Liver (tissue), 8 donors: ENCODE measurements at regions not wholly inside any gene's neighbourhood (a gene's known extent, or its start where the extent isn't known, plus 50 kb on each side); places are given as distances from the start of the nearest gene placed in this dataset.

ENCODE experiments used
- DNase-seq: peaks from one replicate; pipeline ENCODE4 v3.0.0-alpha.2; 2017; ENCODE audit warnings: low spot score
- H3K27ac ChIP-seq, 2 donors: one replicate each; pipeline ENCODE4 v1.7.0; 2013; ENCODE audit warnings: inconsistent platforms in 2 of 2, low read length in 2 of 2, control low read depth in 1 of 2, low read depth in 1 of 2, mild to moderate bottlenecking in 1 of 2
- H3K27me3 ChIP-seq, 4 donors: one replicate each; pipeline versions ENCODE4 v1.6.1 to v1.7.0; 2013; ENCODE audit warnings: low read length in 3 of 4, inconsistent platforms in 1 of 4, mild to moderate bottlenecking in 1 of 4, moderate library complexity in 1 of 4; ENCODE audit not compliant: control insufficient read depth in 4 of 4, insufficient read depth in 4 of 4
- H3K36me3 ChIP-seq, 4 donors: one replicate each; pipeline versions ENCODE4 v1.6.1 to v1.7.0; 2013; ENCODE audit warnings: low read length in 3 of 4, mild to moderate bottlenecking in 3 of 4, low read depth in 1 of 4, moderate library complexity in 1 of 4; ENCODE audit not compliant: control insufficient read depth in 4 of 4, insufficient read depth in 3 of 4
- H3K4me1 ChIP-seq, 4 donors: one replicate each; pipeline versions ENCODE4 v1.6.1 to v1.7.0; 2013; ENCODE audit warnings: low read length in 3 of 4, mild to moderate bottlenecking in 3 of 4, moderate library complexity in 1 of 4; ENCODE audit not compliant: control insufficient read depth in 4 of 4, insufficient read depth in 4 of 4
- H3K4me3 ChIP-seq, 3 donors: one replicate each; pipeline versions ENCODE4 v1.6.1 to v1.7.0; 2013; ENCODE audit warnings: low read length in 3 of 3, control low read depth in 1 of 3, low read depth in 1 of 3, mild to moderate bottlenecking in 1 of 3
- H3K9ac ChIP-seq, 2 donors: one replicate each; pipeline ENCODE4 v1.7.0; 2013; ENCODE audit warnings: low read length in 2 of 2, mild to moderate bottlenecking in 2 of 2, moderate library complexity in 2 of 2, control low read depth in 1 of 2, low read depth in 1 of 2
- H3K9me3 ChIP-seq, 4 donors: one replicate each; pipeline versions ENCODE4 v1.6.1 to v1.7.0; 2013; ENCODE audit warnings: low read length in 3 of 4; ENCODE audit not compliant: control insufficient read depth in 4 of 4
- FOXA2 ChIP-seq: IDR thresholded peaks from 2 replicates; pipeline ENCODE4 v1.6.1; 2016; ENCODE audit warnings: antibody characterized with exemption
- GABPA ChIP-seq, 2 donors: IDR thresholded peaks in 1 of 2; conservative IDR thresholded peaks in 1 of 2; 2 replicates each; pipeline ENCODE4 v1.6.1; 2016; ENCODE audit warnings: antibody characterized with exemption in 2 of 2, mild to moderate bottlenecking in 1 of 2, moderate library complexity in 1 of 2
- HNF4A ChIP-seq, 2 donors: conservative IDR thresholded peaks; 2 replicates each; pipeline ENCODE4 v1.6.1; 2016; ENCODE audit warnings: antibody characterized with exemption in 2 of 2, mild to moderate bottlenecking in 2 of 2
- HNF4G ChIP-seq: IDR thresholded peaks from 2 replicates; pipeline ENCODE4 v1.6.1; 2016; ENCODE audit warnings: antibody characterized with exemption
- JUND ChIP-seq, 2 donors: IDR thresholded peaks; 2 replicates each; pipeline ENCODE4 v1.6.1; 2016; ENCODE audit warnings: antibody characterized with exemption in 2 of 2
- NR2F2 ChIP-seq: IDR thresholded peaks from 2 replicates; pipeline ENCODE4 v1.6.1; 2016; ENCODE audit warnings: antibody characterized with exemption
- RXRA ChIP-seq, 2 donors: IDR thresholded peaks; 2 replicates each; pipeline ENCODE4 v1.6.1; 2017 to 2018; ENCODE audit warnings: antibody characterized with exemption in 2 of 2, mild to moderate bottlenecking in 1 of 2
- SP1 ChIP-seq: IDR thresholded peaks from 2 replicates; pipeline ENCODE4 v1.6.1; 2018; ENCODE audit warnings: antibody characterized with exemption, mild to moderate bottlenecking
- TAF1 ChIP-seq: conservative IDR thresholded peaks from 2 replicates; pipeline ENCODE4 v1.6.1; 2016; ENCODE audit warnings: antibody characterized with exemption, mild to moderate bottlenecking
- YY1 ChIP-seq: IDR thresholded peaks from 2 replicates; pipeline ENCODE4 v1.6.1; 2016; ENCODE audit warnings: antibody characterized with exemption, mild to moderate bottlenecking
- whole genome bisulfite sequencing: extraction: QIAGEN DNeasy Blood & Tissue Kit; methylation state at CpG from one replicate; pipeline ENCODE4 v1.1.7; 2013; 5-methylcytosine and 5-hydroxymethylcytosine counted together
- TF ChIP-seq, protein P1 (sequence below): IDR thresholded peaks from 2 replicates; pipeline ENCODE4 v1.6.1; 2016; ENCODE audit warnings: antibody characterized with exemption, mild to moderate bottlenecking
- TF ChIP-seq, protein P2 (sequence below): IDR thresholded peaks from 2 replicates; pipeline ENCODE4 v1.6.1; 2016; ENCODE audit warnings: antibody characterized with exemption
- TF ChIP-seq, protein P3 (sequence below): IDR thresholded peaks from 2 replicates; pipeline ENCODE4 v1.6.1; 2016; ENCODE audit warnings: antibody characterized with exemption
- TF ChIP-seq, protein P4 (sequence below): fragments of 150-350 bp; IDR thresholded peaks from 2 replicates; pipeline ENCODE4 v1.5.1; 2017; ENCODE audit warnings: improper control_type of control experiment, low read depth, low read length; ENCODE audit not compliant: missing input control
- donor health status: healthy.
- donor health status: healthy.
- donor health status: healthy.
- donor health status: healthy.
- donor health status: healthy.

DNA sequence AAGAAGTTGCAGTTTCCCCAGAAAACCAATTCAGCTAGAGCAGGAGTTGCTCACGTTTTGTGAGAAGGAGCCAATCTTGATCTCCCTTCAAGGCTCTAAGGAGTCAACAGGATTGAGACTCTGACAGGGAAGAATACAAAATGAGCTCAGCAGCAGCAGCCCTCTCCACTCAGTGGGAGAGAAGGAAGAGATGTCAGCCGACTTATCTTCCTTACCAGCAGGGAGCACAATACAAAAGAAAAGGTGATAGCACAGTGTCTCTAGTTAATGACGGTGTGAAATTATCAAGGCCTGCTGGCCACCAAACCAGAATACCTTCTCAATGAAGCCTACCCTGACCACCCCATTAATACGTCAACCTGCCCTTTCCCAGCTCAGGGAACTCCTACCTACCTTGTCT is 223.6 kb upstream of the TMPO start:
- Histone ChIP-seq H3K9me3 (no peaks in the 10 kb centered on the region), H3K4me3 (no peak overlapping the region), H3K36me3 (no peaks in the 10 kb centered on the region), H3K27me3 (peaks cover 0 to 4% (median 2%) of the 10 kb centered on the region in 4 donors), H3K9ac (no peak overlapping the region), H3K4me1 (no peaks in the 10 kb centered on the region), H3K27ac (no peak overlapping the region)
- TF ChIP-seq, protein P1, sequence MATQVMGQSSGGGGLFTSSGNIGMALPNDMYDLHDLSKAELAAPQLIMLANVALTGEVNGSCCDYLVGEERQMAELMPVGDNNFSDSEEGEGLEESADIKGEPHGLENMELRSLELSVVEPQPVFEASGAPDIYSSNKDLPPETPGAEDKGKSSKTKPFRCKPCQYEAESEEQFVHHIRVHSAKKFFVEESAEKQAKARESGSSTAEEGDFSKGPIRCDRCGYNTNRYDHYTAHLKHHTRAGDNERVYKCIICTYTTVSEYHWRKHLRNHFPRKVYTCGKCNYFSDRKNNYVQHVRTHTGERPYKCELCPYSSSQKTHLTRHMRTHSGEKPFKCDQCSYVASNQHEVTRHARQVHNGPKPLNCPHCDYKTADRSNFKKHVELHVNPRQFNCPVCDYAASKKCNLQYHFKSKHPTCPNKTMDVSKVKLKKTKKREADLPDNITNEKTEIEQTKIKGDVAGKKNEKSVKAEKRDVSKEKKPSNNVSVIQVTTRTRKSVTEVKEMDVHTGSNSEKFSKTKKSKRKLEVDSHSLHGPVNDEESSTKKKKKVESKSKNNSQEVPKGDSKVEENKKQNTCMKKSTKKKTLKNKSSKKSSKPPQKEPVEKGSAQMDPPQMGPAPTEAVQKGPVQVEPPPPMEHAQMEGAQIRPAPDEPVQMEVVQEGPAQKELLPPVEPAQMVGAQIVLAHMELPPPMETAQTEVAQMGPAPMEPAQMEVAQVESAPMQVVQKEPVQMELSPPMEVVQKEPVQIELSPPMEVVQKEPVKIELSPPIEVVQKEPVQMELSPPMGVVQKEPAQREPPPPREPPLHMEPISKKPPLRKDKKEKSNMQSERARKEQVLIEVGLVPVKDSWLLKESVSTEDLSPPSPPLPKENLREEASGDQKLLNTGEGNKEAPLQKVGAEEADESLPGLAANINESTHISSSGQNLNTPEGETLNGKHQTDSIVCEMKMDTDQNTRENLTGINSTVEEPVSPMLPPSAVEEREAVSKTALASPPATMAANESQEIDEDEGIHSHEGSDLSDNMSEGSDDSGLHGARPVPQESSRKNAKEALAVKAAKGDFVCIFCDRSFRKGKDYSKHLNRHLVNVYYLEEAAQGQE: no peak
- TF ChIP-seq RXRA (IDR thresholded peaks at IDR 0.05): no peak
- TF ChIP-seq YY1: no peak
- no peak for TF ChIP-seq TAF1
- TF ChIP-seq GABPA (IDR thresholded peaks at IDR 0.05 in 1 of 2, conservative IDR thresholded peaks at IDR 0.05 in 1 of 2): no peak
- no peak for TF ChIP-seq JUND (IDR thresholded peaks at IDR 0.05)
- TF ChIP-seq, protein P2, sequence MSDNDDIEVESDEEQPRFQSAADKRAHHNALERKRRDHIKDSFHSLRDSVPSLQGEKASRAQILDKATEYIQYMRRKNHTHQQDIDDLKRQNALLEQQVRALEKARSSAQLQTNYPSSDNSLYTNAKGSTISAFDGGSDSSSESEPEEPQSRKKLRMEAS: no peak
- TF ChIP-seq, protein P3, sequence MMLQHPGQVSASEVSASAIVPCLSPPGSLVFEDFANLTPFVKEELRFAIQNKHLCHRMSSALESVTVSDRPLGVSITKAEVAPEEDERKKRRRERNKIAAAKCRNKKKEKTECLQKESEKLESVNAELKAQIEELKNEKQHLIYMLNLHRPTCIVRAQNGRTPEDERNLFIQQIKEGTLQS: no peak
- TF ChIP-seq SP1: no peak
- TF ChIP-seq HNF4A (conservative IDR thresholded peaks at IDR 0.05): no peak
- WGBS: 10% methylated on average over 4 of the region's 4 CpGs
- DNase-seq: no peak

DNA sequence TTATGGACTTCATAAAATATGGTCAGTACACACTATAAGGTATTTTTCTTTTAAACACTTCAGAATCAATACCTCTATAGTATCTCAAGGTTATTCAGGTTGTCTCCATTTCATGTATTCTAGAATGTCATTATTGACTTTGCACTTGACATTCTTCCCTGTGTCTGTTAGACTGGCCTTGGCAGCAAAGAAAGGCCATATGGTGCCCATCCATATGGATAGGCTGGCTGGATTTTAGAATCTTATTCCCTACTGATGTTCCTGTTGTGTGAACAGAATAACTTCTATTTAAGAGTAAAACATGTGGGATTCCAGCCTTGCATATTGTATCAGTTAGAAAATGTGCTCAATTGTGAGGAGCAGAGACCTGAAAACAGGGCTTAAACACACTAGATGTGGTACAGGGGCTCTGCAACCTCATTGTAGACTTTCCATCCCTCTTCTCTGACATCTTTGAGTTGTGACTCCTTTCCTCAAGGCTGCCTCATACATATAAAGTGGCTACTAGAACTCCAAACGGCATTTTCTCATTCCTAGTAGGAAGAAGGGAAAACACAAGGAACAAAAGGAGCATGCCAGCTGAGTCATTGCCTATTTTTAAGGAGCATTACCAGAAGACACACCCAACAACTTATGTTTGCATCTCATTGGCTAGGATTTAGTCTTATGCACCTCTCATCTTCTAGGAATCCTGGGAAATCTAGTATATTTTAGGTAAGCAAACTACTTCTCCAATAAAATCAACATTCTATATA is 221.2 kb upstream of the TMPO start:
- H3K4me1 ChIP-seq: no peaks in the 10 kb centered on the region
- no peak overlapping the region for H3K4me3 ChIP-seq
- 39% methylated on average over 1 of the region's 1 CpG for WGBS
- no peak overlapping the region for H3K9ac ChIP-seq
- peaks cover 0 to 3% (median 0%) of the 10 kb centered on the region in 4 donors for H3K9me3 ChIP-seq
- H3K27ac ChIP-seq: no peak overlapping the region
- no peaks in the 10 kb centered on the region for H3K36me3 ChIP-seq
- TF ChIP-seq, protein P1: no peak
- TF ChIP-seq NR2F2: no peak
- TF ChIP-seq JUND (IDR thresholded peaks at IDR 0.05): no peak
- TF ChIP-seq, protein P4, sequence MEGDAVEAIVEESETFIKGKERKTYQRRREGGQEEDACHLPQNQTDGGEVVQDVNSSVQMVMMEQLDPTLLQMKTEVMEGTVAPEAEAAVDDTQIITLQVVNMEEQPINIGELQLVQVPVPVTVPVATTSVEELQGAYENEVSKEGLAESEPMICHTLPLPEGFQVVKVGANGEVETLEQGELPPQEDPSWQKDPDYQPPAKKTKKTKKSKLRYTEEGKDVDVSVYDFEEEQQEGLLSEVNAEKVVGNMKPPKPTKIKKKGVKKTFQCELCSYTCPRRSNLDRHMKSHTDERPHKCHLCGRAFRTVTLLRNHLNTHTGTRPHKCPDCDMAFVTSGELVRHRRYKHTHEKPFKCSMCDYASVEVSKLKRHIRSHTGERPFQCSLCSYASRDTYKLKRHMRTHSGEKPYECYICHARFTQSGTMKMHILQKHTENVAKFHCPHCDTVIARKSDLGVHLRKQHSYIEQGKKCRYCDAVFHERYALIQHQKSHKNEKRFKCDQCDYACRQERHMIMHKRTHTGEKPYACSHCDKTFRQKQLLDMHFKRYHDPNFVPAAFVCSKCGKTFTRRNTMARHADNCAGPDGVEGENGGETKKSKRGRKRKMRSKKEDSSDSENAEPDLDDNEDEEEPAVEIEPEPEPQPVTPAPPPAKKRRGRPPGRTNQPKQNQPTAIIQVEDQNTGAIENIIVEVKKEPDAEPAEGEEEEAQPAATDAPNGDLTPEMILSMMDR: no peak
- TF ChIP-seq, protein P3: no peak
- TF ChIP-seq RXRA (IDR thresholded peaks at IDR 0.05): no peak
- TF ChIP-seq HNF4G: no peak
- TF ChIP-seq TAF1: no peak
- TF ChIP-seq FOXA2: no peak
- TF ChIP-seq YY1: no peak
- TF ChIP-seq HNF4A (conservative IDR thresholded peaks at IDR 0.05): no peak
- DNase-seq: no peak
- peaks cover 0 to 3% (median 1%) of the 10 kb centered on the region in 4 donors for H3K27me3 ChIP-seq
